NCI-H82 treated with DMSO at 0.1 percent for 48 hours (cell line): ENCODE measurements at regions not wholly inside any gene's neighbourhood (a gene's known extent, or its start where the extent isn't known, plus 50 kb on each side); places are given as distances from the start of the nearest gene placed in this dataset.

Source experiments
- DNase-seq: peaks from one replicate; lab custom pipeline; 2025; ENCODE audit not compliant: unreplicated experiment; lab: John Stamatoyannopoulos, UW

DNA sequence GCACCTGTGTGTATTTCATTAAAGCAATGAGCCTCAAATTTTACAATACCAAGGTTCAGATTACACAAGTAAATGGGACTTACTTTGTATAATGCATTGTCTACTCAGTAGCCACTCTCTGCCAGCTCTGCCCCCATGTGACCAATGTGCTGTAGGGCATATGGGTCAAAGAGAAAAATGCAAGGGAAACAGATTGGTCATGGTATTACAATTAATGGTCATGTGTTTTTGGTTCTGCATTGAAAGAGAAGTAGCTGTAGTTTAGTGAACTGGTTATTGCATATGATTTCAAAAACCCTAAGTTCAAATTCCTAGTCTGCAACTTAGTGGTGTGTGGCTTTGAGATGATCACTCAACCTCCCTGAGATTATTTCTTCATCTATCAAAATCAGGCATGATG, 545.4 kb downstream of the SUCLA2 start:
- DNase-seq, result no peak

DNA sequence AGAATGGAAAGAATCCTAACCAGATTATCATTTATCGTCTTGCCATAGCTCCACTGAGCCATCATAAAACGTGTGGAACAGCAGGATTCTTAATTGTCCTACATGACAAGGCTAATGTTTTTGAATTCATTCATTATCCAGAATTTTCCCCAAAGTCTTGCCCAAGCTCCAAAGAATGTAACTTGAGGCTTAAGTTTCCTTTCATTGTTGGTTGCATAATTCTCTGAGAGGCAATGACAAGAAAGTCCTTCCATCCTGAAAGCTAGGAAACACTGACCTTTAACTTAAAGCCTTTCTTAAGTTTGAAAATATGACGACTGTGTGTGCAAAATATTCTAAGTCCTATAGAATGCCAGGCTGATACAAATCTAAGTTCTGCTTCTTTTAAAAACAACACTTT, 546.1 kb downstream of the SUCLA2 start:
- no peak for DNase-seq

DNA sequence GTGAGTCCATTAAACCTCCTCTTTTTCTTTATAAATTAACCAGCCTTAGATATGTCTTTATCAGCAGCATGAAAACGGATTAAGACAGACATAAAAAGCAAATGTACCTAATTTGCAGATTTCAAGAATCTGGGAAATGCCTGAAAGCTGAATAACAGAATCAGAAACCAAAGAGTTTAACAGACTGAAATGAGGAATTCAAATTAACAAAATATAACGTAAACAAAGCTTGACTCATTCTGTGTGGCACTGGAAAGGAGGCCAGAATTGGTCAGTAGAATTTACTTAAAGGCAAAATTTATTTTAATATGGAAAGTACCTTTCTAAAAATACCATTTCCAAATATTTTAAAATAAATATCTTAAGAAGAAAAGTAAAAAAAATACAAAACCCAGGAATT, 540.6 kb upstream of the HTR2A start:
- DNase-seq, result no peak

DNA sequence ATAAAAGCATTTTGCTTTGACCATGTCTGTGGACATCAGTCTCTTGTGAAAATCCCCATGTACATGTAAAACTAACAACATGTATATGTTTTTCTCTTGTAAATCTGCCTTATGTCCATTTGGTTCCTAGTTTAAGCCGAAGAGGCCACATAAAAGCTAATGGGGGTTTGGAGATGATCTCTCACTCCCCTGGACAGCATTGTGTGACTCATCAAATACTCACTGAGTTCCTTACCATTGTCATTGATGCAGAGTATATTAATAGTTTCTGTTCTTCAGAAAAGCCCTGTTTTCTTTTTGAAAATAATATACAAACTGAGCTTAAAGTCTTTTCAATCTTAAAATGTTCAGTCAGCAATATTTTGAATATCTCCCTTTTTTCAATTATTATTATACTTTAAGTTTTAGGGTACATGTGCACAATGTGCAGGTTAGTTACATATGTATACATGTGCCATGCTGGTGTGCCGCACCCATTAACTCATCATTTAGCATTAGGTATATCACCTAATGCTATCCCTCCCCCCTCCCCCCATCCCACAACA, 536.7 kb upstream of the HTR2A start:
- no peak for DNase-seq

DNA sequence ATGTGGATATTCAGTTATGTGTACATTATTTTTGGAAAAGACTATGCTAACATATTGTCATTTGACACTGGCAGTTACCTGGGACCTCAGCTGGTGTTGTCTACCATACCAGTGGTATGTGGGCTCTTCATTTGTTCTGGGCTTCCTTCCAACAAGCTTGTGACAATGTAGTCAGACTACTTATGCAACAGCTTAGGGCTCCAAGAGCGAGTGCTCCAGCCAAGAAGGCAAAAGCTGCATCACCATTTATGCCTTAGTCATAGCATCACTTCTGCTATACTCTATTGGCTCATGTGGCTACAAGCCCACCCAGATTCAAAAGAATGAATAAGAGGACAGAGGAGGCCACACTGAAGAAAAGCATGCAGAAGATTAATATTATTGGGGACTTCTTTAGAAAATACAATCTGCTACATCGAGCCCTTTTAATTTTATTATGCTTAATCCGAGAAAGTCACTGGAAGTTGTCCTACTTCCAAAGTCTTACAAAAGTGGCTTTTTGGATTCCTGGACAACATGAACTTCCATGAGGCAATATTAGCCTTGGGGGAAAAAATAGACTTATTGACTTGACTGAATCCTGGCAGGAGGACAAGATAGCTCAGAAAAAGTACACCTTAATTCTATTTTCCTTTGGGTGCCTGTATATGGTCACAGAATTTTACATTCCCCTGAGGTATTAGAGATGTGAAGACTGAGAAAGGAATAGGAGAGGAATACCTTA, 529.4 kb upstream of the HTR2A start:
- no peak for DNase-seq

DNA sequence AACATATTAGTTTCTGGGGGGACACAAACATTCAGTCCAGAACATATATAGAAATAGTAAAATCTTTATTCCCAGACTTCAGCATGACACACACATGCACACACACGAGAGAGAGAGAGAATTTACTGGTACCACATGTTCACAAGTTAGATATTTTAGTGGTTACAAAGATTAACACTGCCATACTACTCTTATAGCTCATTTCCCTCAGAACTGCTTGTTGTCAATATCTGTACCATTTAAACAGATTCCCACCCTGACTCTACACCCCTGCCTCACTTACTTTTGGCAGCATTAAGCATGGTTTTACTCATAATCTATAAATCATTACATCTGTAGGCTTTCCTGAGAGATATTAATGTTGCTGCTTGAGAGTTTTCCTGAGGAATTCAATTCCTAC, 524.7 kb upstream of the HTR2A start:
- DNase-seq, result no peak

DNA sequence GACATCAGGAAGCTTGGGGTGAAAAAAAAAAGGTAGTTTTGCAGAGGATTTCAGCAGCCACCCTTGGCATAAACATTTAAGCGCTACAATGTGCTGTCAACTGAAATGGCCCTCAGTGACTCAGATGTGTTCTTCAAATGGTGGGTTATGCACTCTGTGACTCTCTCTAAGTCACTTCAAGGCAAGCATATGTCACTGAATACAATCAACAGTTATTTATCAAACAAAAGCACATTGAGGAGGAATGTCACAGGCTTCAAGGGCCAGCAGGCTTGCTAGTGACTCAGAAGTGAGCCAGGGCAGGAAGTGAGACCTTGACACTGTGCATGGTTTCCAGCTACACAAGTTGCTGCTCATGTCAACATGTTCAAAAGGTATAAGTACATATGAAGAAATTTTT, 523.7 kb upstream of the HTR2A start:
- no peak for DNase-seq

DNA sequence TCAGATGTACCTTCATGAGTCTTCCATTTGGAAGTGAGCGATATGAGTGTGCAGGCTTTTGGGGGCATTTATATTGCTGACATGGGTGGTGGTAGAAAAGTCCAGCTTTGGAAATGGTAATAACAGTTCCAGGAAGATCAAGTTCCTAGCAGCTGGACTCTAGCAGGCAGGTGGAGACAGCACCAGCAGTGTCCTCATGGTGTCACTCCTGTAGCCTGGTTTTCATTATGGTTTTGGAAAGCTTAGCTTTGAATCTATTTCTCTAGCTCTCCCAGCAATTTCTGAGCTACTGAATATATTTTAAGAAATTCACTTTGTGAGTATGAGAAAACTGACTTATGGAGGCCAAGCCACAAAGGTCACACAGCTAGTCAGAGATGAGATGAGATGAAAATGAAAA, 523.2 kb upstream of the HTR2A start:
- no peak for DNase-seq

DNA sequence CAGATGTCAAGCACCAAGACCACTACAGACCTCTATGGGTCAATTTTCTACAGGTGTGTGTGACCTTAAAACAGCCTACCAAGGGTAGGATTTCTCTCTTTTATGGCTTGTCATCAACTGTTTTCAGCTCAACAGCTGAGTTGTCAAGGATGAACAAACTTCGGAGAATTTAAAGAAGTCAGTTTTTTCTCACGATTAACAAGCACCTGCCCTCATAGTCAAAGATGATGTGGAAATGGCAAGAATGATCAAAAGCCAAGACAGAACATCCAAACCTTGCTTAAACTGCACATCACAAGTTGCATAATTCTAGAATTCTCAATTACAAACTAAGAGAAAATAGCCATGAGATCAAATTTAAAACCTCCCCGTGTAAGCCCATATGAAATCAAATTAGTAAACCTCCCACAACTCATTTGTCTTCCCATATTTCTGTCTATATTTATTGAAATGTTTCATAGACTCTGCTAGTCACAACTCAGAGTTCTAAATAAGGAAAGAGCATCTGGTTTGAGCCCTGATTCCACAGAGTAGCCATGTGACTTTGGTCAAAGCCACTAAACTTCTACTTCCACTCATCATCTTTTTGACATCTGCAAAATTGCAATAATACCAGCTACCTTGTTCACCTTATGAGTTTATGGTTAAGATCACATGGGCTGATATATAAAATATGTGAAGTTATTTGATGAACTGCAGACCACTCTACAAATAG, 521.5 kb upstream of the HTR2A start:
- DNase-seq, result no peak

DNA sequence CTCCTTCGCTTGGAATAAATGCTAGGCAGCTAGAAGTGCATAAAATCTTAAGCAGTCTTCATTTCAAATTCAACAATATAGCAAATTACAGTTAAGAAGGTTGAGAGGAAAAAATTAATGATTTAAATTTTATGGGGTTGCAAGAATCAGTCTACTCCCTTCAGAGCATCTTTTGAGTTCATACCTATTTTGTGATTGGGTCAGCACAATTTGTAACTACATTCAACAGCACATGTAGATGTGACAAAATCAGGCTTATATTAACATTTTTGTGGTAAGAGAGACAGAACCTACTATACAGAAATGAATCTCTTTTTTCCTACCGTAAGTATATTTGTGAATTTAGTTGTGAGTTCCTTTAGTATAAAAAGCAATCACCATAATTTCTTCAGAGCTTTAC, 520.6 kb upstream of the HTR2A start:
- DNase-seq, result no peak

DNA sequence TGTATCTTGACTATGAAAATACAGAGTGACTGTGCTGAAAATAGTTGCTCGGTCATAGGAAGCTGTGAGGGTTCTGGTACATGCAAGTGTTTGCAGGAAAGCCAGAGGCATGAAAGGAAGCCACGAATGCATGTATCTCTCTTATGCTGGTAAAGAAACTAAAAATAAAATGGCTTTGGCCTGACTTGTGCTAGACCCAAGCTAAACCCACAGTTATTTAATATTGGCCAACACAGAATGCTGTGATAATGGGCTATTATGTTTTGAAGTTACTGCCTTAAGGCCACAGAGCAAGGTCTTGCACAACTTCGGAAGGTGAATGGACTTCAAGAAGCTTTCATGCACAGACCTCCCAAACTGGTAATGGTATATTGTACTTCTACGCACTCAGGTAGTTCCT, 518.2 kb upstream of the HTR2A start:
- DNase-seq, result no peak

DNA sequence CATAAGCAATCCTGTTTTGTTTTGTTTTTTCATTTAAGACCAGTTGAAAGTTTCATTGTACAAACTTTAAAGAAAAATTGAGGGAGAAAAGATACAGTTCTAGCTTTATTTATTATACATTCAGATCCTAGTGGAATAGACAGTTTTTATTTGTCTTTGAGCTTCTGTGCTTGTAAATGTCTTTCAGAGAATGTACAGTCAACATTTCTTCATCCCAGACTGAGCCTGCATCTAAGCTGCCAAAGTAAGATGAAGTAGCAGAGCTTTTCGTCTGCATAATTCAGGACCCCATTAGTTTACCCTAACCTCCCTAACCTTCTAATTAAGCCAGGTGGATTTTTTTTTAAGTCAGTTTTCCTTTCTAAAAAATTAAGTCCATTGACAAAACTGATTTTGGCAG, 516.7 kb upstream of the HTR2A start:
- no peak for DNase-seq

DNA sequence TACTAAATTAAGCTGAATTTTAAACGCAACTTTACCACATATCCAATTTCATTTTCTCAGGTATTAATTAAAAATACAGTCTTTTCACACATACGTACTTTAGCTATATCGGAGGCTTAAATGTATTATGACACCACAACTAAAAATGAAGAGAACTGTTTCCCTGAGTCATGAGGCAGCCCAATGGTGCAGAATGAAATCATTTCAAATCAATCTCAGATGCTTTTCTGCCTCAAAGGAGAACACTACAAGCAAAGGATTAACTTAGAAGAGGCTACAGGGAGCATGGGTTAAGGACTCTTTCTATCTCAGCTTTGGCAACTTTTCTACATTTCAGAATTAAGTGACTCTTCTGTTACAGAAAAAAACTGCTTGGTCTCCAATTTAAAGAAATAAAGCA, 516.3 kb upstream of the HTR2A start:
- no peak for DNase-seq

DNA sequence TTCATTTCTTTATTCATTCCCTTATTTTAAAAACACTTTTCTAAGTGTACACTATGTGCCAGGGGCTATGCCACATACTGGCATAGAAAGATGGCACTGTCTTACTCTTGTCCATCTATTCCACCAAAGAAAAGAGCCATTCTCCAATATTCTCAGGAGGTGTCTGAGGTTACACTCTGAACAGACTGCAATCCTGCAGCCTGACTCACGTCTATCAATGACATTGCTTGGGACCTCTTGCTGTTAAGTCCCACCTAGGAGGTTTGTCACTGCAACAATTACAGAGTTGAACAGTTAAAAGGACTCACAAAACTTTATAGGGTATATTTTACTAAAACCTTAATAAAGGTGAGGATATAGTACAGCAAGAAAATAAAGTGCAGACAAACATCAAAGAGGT, 512.9 kb upstream of the HTR2A start:
- no peak for DNase-seq

DNA sequence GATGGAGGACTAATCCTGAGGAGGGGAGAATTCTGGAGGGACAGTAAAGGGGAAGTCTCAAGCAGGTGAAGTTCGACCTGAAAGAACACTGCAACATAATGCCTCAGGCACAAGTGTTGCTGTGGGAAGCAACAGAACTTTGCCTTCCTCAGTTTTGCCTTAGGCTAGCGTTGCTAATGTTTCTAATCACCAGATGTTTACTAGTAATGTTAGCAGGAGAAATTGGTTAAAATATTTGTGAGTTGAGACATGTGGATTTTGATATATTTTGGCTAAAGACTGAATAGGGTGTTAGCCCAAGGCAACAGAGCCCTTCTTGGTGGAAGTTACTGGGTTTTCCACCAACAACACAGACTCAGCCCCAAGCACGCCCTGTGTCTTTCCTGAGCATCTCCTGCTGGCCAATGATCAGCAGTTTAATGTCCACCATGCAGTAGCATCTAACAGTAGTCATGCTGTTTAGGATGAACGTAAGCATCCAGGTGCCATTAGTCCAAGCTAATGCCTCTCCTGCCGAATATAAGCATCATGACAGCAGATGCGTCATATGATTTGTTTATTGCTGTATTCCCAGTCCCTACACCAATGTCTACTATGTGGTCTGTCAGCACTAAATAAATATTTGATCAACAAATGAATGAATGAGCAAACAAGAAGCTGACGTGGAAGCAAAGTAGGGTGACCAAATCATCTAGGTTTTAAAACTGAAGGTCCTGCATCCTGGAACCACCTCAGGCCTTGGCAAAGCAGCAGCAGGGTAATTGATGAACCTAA, 511.9 kb upstream of the HTR2A start:
- no peak for DNase-seq

DNA sequence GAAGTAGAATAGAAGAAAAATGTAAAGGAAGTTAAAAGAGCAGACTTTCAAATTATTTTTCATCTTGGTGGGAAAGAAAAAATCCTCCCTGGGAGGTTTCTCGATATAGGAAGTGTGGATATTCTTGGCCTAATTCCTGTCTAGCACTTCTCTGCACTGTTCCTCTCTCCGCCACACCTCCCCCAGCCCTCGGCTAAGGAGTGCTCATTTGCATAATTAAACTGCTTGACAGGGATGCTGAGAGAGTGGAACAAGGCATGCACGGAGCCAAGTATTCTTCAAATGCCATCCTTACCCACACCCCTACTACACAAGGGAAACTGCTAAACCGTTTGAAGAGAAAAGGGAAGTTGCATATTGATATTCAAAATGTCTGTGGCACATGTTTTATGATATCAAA, 511.0 kb upstream of the HTR2A start:
- DNase-seq, result no peak

DNA sequence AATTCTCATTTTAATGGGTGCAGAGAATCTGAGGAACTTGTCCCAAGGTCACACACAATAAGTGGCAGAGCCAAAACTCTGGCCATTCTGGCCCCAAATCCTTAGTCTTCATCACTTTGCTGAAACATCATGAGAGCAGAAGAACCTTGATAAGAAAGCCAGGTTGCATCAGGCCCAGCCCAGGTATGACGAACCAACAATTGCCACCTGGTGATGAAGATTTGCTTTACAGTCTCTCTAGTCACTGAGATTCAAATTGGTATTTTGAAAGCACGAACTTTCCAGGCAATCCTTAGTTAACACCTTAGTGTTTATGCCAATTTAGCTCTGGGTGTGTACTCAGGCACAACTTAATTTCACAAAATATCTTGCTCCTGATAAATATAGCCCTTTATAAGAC, 502.7 kb upstream of the HTR2A start:
- DNase-seq, result no peak

DNA sequence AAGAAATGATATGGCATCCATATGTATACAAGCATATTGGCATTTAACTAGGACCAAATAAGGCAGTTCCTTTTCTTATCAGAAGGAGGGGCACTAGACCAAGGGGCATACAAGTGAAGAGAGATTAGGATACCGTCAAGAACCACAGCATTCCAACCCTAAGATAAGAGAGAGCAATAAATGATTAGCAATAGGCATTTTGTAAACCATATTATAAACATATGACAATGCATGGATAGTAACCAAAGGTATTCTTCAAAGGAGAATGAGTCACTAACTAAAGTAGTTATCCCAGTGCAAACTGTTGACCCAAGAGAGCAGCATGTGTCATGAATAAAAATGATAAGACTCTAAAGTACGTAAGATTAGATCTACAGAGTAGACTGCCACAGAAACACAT, 500.9 kb upstream of the HTR2A start:
- DNase-seq, result no peak

DNA sequence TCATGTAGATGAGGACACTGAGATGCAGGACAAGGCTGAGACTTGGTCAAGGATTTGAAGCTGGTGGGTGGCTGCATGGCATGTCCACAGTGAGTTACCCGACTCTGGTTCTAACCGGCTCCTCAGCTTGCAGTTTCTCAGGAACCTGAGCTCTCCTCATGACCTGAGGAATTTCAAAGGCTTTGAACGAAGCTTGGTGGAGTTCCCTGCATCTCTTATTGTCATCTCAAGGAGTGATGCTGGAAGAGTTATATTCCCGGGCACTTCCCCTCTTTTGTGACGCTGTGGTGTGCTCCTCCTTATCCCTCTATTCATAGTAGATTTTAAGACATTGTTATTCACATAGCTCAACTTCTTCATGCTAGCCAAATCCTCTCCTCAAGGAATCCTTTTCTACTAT, 500.1 kb upstream of the HTR2A start:
- DNase-seq, result no peak

DNA sequence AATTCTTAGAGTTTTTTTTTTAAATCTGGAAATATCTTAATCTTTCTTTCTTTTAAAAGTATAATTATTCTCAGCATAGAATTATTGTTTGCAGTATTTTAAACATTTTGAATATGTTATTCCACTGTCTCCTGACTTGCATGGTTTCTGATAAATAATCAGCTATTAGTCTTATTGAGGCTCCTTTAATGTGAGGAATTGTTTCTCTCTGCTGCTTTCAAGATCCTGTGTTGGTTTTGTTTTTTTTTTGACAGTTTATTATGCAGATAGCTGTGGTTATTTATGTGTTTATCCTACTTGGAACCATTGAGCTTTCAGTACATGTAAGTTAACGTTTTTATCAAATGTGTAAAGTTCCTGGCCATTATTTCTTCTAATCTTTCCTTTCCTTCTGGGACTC, 477.9 kb upstream of the HTR2A start:
- no peak for DNase-seq

DNA sequence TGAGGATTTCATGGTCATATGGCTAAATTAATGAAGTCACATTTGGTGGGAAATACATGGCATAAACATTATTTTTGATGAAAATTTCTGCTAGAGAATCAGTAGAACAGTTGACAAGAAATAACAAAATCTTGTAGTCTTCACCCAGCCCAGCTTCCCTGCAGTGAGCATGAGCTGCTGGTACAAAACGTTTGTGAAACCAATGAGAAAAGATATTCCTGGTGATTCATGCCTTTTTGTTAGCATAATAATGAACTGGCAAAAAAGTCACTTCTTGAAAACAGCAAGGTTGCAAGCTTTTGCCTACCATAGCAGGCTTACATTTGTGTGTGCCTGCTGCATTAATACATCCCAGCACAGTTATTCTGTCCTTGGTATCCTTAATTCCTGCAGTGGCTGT, 475.9 kb upstream of the HTR2A start:
- DNase-seq, result no peak

DNA sequence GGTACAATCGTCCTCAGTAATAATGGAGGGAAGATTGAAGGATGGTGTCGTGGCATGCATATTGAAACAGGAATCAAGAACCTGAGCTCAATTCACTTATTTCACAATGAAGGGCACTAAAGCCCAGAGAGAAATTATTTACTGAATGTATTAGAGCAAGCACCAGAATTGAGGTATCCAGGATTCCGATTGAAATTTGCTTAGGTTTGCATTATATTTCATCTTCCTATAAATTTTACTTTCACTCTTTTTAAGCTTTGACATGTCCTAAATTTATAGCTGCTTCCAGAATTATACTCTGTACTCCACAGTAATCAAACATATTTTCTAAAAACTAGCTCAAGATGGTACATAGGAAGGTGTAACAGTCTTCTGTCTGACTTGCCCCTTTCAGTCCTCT, 454.9 kb upstream of the HTR2A start:
- DNase-seq, result no peak
